Activated T-cell treated with anti-CD3 and anti-CD28 coated beads, Interleukin-2, amount 50 U/mL, for 24 hours (primary cell): ENCODE measurements at regions not wholly inside any gene's neighbourhood (a gene's known extent, or its start where the extent isn't known, plus 50 kb on each side); places are given as distances from the start of the nearest gene placed in this dataset.
"Not testable (repeated sequence)": the region's sequence is repeated elsewhere in the genome, so short reads cannot be mapped to it uniquely, and the experiment has no call there.

Source experiments
- DNase-seq: peaks from one replicate; pipeline ENCODE4 v3.0.0-alpha.2; 2020
- H3K27ac Mint-ChIP-seq: 2 replicates; pipeline ENCODE4 v1.8.0; 2020; ENCODE audit warnings: mild to moderate bottlenecking, mixed read lengths
- H3K27me3 Mint-ChIP-seq: 2 replicates; pipeline ENCODE4 v1.8.0; 2020; ENCODE audit warnings: mixed read lengths
- H3K36me3 Mint-ChIP-seq: 2 replicates; pipeline ENCODE4 v1.8.0; 2020; ENCODE audit warnings: low read depth, mixed read lengths
- H3K4me1 Mint-ChIP-seq: 2 replicates; pipeline ENCODE4 v1.8.0; 2020; ENCODE audit warnings: low read depth, mixed read lengths
- H3K4me3 Mint-ChIP-seq: 2 replicates; pipeline ENCODE4 v1.8.0; 2020; ENCODE audit warnings: mild to moderate bottlenecking, moderate library complexity, mixed read lengths
- H3K9me3 Mint-ChIP-seq: 2 replicates; pipeline ENCODE4 v1.8.0; 2020; ENCODE audit warnings: mixed read lengths

- Mint-ChIP-seq H3K36me3 (no peaks in the 10 kb centered on the region), H3K9me3 (no peaks in the 10 kb centered on the region), H3K4me3 (no peak overlapping the region), H3K27me3 (no peaks in the 10 kb centered on the region), H3K4me1 (no peaks in the 10 kb centered on the region), H3K27ac (no peak overlapping the region)
- DNase-seq, result no peak
Observed at GRCh38 chr6:85015396-85015990, 251.1 kb upstream of the TBX18 start.

- no peaks in the 10 kb centered on the region for H3K27me3 Mint-ChIP-seq
- H3K9me3 Mint-ChIP-seq, result no peaks in the 10 kb centered on the region
- no peak overlapping the region for H3K27ac Mint-ChIP-seq
- H3K4me3 Mint-ChIP-seq, result no peak overlapping the region
- H3K36me3 Mint-ChIP-seq, result no peaks in the 10 kb centered on the region
- H3K4me1 Mint-ChIP-seq, result no peaks in the 10 kb centered on the region
- no peak for DNase-seq
Observed at GRCh38 chr6:85010865-85011264, 246.5 kb upstream of the TBX18 start.

GRCh38 chr6:85008296-85009009, 244.1 kb upstream of the TBX18 start:
- no peaks in the 10 kb centered on the region for H3K27me3 Mint-ChIP-seq
- H3K36me3 Mint-ChIP-seq, result no peaks in the 10 kb centered on the region
- no peak for DNase-seq
- no peak overlapping the region for H3K4me3 Mint-ChIP-seq
- H3K9me3 Mint-ChIP-seq, result no peaks in the 10 kb centered on the region
- H3K27ac Mint-ChIP-seq, result no peak overlapping the region
- no peaks in the 10 kb centered on the region for H3K4me1 Mint-ChIP-seq

GRCh38 chr6:85006362-85006761, 242.0 kb upstream of the TBX18 start:
- Mint-ChIP-seq H3K27me3 (no peaks in the 10 kb centered on the region), H3K27ac (no peak overlapping the region), H3K4me3 (no peak overlapping the region), H3K9me3 (no peaks in the 10 kb centered on the region), H3K4me1 (no peaks in the 10 kb centered on the region), H3K36me3 (no peaks in the 10 kb centered on the region)
- no peak for DNase-seq

GRCh38 chr6:85005494-85005893, 241.1 kb upstream of the TBX18 start:
- no peak overlapping the region for H3K4me3 Mint-ChIP-seq
- no peaks in the 10 kb centered on the region for H3K9me3 Mint-ChIP-seq
- no peak overlapping the region for H3K27ac Mint-ChIP-seq
- H3K36me3 Mint-ChIP-seq, result no peaks in the 10 kb centered on the region
- H3K4me1 Mint-ChIP-seq, result no peaks in the 10 kb centered on the region
- DNase-seq, result no peak
- H3K27me3 Mint-ChIP-seq, result no peaks in the 10 kb centered on the region

- Mint-ChIP-seq H3K9me3 (no peaks in the 10 kb centered on the region), H3K36me3 (no peaks in the 10 kb centered on the region), H3K4me1 (no peaks in the 10 kb centered on the region), H3K4me3 (no peak overlapping the region), H3K27me3 (no peaks in the 10 kb centered on the region), H3K27ac (no peak overlapping the region)
- DNase-seq, result no peak
Observed at GRCh38 chr6:85004361-85004995, 240.1 kb upstream of the TBX18 start.

- Mint-ChIP-seq H3K4me1 (no peaks in the 10 kb centered on the region), H3K36me3 (no peaks in the 10 kb centered on the region), H3K9me3 (no peaks in the 10 kb centered on the region), H3K27ac (no peak overlapping the region), H3K4me3 (no peak overlapping the region), H3K27me3 (no peaks in the 10 kb centered on the region)
- no peak for DNase-seq
Observed at GRCh38 chr6:85002847-85003246, 238.4 kb upstream of the TBX18 start.

GRCh38 chr6:85000001-85000400, 235.6 kb upstream of the TBX18 start:
- H3K4me3 Mint-ChIP-seq, result no peak overlapping the region
- no peaks in the 10 kb centered on the region for H3K27me3 Mint-ChIP-seq
- peaks cover 3% of the 10 kb centered on the region for H3K9me3 Mint-ChIP-seq
- no peaks in the 10 kb centered on the region for H3K4me1 Mint-ChIP-seq
- no peaks in the 10 kb centered on the region for H3K36me3 Mint-ChIP-seq
- no peak for DNase-seq
- H3K27ac Mint-ChIP-seq, result no peak overlapping the region

- Mint-ChIP-seq H3K4me3 (no peak overlapping the region), H3K36me3 (no peaks in the 10 kb centered on the region), H3K9me3 (peaks cover 6% of the 10 kb centered on the region), H3K4me1 (no peaks in the 10 kb centered on the region), H3K27me3 (no peaks in the 10 kb centered on the region), H3K27ac (no peak overlapping the region)
- DNase-seq, result no peak
Observed at GRCh38 chr6:84998223-84998622, 233.8 kb upstream of the TBX18 start.

GRCh38 chr6:84988766-84989165, 224.4 kb upstream of the TBX18 start:
- H3K9me3 Mint-ChIP-seq, result peaks cover 28% of the 10 kb centered on the region

GRCh38 chr6:84985490-84985889, 221.1 kb upstream of the TBX18 start:
- H3K4me1 Mint-ChIP-seq, H3K4me3 Mint-ChIP-seq, DNase-seq, H3K36me3 Mint-ChIP-seq, H3K27ac Mint-ChIP-seq, H3K27me3 Mint-ChIP-seq: not testable (repeated sequence)
- peaks cover 17% of the 10 kb centered on the region for H3K9me3 Mint-ChIP-seq

More at GRCh38 chr6:84988766-84989165, 224.4 kb upstream of the TBX18 start:
- H3K4me3 Mint-ChIP-seq, H3K4me1 Mint-ChIP-seq, H3K27me3 Mint-ChIP-seq, DNase-seq, H3K27ac Mint-ChIP-seq, H3K36me3 Mint-ChIP-seq: not testable (repeated sequence)

- Mint-ChIP-seq H3K27me3 (no peaks in the 10 kb centered on the region), H3K4me1 (no peaks in the 10 kb centered on the region), H3K4me3 (no peak overlapping the region), H3K9me3 (no peaks in the 10 kb centered on the region), H3K36me3 (no peaks in the 10 kb centered on the region), H3K27ac (no peak overlapping the region)
- no peak for DNase-seq
Observed at GRCh38 chr6:84979541-84979940, 215.1 kb upstream of the TBX18 start.

- no peak overlapping the region for H3K27ac Mint-ChIP-seq
- DNase-seq, result no peak
- H3K4me3 Mint-ChIP-seq, result no peak overlapping the region
- no peaks in the 10 kb centered on the region for H3K27me3 Mint-ChIP-seq
- no peaks in the 10 kb centered on the region for H3K4me1 Mint-ChIP-seq
- no peaks in the 10 kb centered on the region for H3K9me3 Mint-ChIP-seq
- H3K36me3 Mint-ChIP-seq, result no peaks in the 10 kb centered on the region
Observed at GRCh38 chr6:84977363-84977705, 212.9 kb upstream of the TBX18 start.

- Mint-ChIP-seq H3K9me3 (no peaks in the 10 kb centered on the region), H3K27me3 (no peaks in the 10 kb centered on the region), H3K4me1 (no peaks in the 10 kb centered on the region), H3K36me3 (no peaks in the 10 kb centered on the region), H3K27ac (no peak overlapping the region), H3K4me3 (no peak overlapping the region)
- no peak for DNase-seq
Observed at GRCh38 chr6:84976526-84977362, 212.3 kb upstream of the TBX18 start.

GRCh38 chr6:84975316-84975715, 210.9 kb upstream of the TBX18 start:
- Mint-ChIP-seq H3K36me3 (no peaks in the 10 kb centered on the region), H3K27me3 (no peaks in the 10 kb centered on the region), H3K4me1 (no peaks in the 10 kb centered on the region), H3K9me3 (no peaks in the 10 kb centered on the region), H3K27ac (no peak overlapping the region), H3K4me3 (no peak overlapping the region)
- no peak for DNase-seq
